ENCODE measurements at regions not wholly inside any gene's neighbourhood (a gene's known extent, or its start where the extent isn't known, plus 50 kb on each side); places are given as distances from the start of the nearest gene placed in this dataset.
A peak's percentile ranks its signal among the peaks of the same experiment; 100 is the strongest.

GRCh38 chr9:96073531-96074480 lies 198.3 kb downstream of the ERCC6L2 start:
- DNase-seq (ENCODE audit: low spot score) = no peak
- no peak overlapping the region for H3K4me3 ChIP-seq
- no peak for TF ChIP-seq CTCF (IDR thresholded peaks at IDR 0.05)
- H3K27ac ChIP-seq = no peak overlapping the region

GRCh38 chr9:96072930-96073329 lies 197.4 kb downstream of the ERCC6L2 start:
- peak; percentile 58 for DNase-seq (ENCODE audit: low spot score)
- TF ChIP-seq CTCF (IDR thresholded peaks at IDR 0.05) = no peak
- Histone ChIP-seq H3K4me3 (no peak overlapping the region), H3K27ac (no peak overlapping the region)

GRCh38 chr9:96071815-96072124 lies 196.3 kb downstream of the ERCC6L2 start:
- TF ChIP-seq CTCF (IDR thresholded peaks at IDR 0.05) = peak; percentile 11

GRCh38 chr9:96071076-96071814 lies 195.8 kb downstream of the ERCC6L2 start:
- H3K4me3 ChIP-seq = no peak overlapping the region
- no peak overlapping the region for H3K27ac ChIP-seq
- peak; percentile 20 for TF ChIP-seq CTCF (IDR thresholded peaks at IDR 0.05)
- peak; percentile 64 for DNase-seq (ENCODE audit: low spot score)

More at GRCh38 chr9:96071815-96072124, 196.3 kb downstream of the ERCC6L2 start:
- Histone ChIP-seq H3K4me3 (no peak overlapping the region), H3K27ac (no peak overlapping the region)
- no peak for DNase-seq (ENCODE audit: low spot score)

GRCh38 chr9:96069629-96070220 lies 194.2 kb downstream of the ERCC6L2 start:
- Histone ChIP-seq H3K4me3 (no peak overlapping the region), H3K27ac (no peak overlapping the region)
- TF ChIP-seq CTCF (IDR thresholded peaks at IDR 0.05) = no peak
- no peak for DNase-seq (ENCODE audit: low spot score)

GRCh38 chr9:96068511-96068910 lies 193.0 kb downstream of the ERCC6L2 start:
- peak; percentile 41 for DNase-seq (ENCODE audit: low spot score)
- Histone ChIP-seq H3K4me3 (no peak overlapping the region), H3K27ac (no peak overlapping the region)
- no peak for TF ChIP-seq CTCF (IDR thresholded peaks at IDR 0.05)
